ENCODE measurements at regions not wholly inside any gene's neighbourhood (a gene's known extent, or its start where the extent isn't known, plus 50 kb on each side); places are given as distances from the start of the nearest gene placed in this dataset.

DNA sequence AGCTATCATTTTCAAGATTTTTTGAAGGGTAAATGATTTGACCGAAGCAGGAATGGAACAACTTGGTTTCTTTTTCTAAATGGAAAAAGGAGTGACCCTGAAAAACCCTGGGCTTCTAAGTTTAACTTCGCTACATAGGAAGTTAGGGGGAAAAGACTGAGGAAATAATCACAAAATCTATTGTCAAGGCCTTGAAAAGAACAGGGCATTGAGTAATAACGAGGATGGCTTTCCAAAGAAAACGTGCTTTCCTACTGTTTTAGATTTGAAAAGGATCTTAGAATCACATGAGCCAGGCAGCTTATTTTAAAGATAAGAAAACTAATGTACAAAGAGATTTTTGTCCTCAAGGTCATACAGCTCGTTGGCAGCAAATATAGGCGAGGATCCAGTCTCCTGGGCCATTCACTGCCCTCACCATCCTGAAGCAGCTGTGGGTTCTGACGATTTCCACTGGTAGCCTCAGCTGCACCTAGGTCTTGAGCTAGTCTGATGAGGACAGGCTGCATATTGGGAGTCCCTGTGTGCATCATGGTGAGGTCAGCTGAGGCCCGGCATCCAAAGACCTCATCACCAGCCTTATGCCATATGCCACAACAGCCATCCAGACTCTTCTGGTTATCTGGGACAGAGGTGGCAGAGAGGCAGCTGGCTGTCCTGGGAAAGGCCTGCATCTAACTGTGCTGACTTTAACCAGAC lies 384.7 kb upstream of the NRP1 start:
- no peak for TF ChIP-seq EZH2 (IDR thresholded peaks at IDR 0.05; ENCODE audit: borderline replicate concordance, low read depth, low read length, severe bottlenecking)
- TF ChIP-seq, protein P1, sequence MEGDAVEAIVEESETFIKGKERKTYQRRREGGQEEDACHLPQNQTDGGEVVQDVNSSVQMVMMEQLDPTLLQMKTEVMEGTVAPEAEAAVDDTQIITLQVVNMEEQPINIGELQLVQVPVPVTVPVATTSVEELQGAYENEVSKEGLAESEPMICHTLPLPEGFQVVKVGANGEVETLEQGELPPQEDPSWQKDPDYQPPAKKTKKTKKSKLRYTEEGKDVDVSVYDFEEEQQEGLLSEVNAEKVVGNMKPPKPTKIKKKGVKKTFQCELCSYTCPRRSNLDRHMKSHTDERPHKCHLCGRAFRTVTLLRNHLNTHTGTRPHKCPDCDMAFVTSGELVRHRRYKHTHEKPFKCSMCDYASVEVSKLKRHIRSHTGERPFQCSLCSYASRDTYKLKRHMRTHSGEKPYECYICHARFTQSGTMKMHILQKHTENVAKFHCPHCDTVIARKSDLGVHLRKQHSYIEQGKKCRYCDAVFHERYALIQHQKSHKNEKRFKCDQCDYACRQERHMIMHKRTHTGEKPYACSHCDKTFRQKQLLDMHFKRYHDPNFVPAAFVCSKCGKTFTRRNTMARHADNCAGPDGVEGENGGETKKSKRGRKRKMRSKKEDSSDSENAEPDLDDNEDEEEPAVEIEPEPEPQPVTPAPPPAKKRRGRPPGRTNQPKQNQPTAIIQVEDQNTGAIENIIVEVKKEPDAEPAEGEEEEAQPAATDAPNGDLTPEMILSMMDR (IDR thresholded peaks at IDR 0.05; ENCODE audit: borderline replicate concordance, extremely low read depth, low read length, poor library complexity, severe bottlenecking): no peak
